Skeletal muscle cell (primary cell): ENCODE measurements at regions not wholly inside any gene's neighbourhood (a gene's known extent, or its start where the extent isn't known, plus 50 kb on each side); places are given as distances from the start of the nearest gene placed in this dataset.
"Not testable (repeated sequence)": the region's sequence is repeated elsewhere in the genome, so short reads cannot be mapped to it uniquely, and the experiment has no call there.

Experiments used
- DNase-seq: peaks from one replicate; pipeline ENCODE4 v3.0.0-alpha.2; 2010; ENCODE audit warnings: low read depth
- H3K4me3 ChIP-seq: 2 replicates; pipeline ENCODE4 v1.5.1; 2011; ENCODE audit warnings: low read depth, mild to moderate bottlenecking, control low read depth, low read length, moderate library complexity

DNA sequence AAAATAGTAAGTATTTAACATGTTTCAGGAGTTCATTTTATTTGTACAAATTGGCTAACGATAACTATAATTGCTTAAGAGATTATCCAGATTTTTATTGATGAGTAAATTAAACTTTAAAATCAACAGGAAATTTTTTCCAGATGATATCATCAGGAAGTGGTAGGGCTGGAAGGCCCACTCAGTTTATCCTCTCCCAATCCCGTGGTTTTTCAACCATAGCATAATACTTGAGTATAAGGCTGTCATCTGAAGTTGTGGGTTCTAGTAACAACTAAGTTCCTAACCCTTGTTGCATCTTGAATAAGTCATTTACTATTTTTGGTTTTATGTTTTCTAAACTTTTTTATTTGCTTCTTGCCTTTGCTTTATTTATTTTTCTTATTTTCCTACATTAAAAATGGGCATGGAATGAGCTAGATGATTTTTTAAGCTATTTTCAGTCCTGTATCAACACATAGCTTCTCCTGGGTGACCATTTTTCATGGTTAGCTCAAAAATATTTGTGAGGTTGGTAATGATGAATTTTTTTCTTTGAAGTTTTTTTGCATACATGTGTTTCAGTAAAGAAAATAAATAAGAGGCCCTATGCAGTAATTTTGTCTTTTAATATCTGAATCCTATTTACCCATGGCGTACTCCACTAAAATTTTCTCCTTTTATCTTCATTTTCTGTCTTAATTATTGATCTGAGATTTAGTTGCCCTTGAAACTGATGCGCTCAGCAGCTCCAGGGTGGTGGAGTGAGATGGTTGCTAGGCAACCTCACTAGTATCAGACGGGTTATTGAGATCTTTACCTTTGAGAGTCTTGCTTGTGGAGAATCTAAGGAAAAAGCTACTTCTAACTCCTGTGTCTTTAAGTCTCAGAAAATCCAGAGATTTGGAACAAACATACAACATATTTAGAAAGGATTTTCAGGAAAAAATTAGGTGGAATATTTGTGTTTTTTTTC is 452.0 kb upstream of the CCDC179 start:
- no peak overlapping the region for H3K4me3 ChIP-seq
- DNase-seq = no peak

GRCh38 chr11:23313001-23313400 is 452.7 kb upstream of the CCDC179 start:
- DNase-seq = no peak
- no peak overlapping the region for H3K4me3 ChIP-seq

DNA sequence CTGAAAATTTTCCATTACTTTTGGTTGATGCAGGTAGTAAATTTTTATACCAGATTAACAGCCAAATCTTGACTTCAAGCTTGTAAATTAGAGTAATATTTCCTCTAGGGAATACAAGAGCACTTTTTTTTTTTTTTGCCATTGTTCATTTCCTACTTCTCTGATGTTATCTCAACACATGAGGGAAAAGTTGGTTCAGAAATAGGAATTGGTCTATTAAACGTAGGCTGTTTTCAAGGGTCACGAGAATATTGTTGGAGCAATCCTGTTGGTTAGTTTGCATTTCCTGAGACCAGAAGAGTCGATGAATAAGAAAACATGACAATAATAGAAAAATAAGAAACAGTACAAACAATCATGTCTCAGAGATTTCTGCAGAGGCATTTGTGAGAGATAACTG is 453.9 kb upstream of the CCDC179 start:
- no peak for DNase-seq
- no peak overlapping the region for H3K4me3 ChIP-seq

DNA sequence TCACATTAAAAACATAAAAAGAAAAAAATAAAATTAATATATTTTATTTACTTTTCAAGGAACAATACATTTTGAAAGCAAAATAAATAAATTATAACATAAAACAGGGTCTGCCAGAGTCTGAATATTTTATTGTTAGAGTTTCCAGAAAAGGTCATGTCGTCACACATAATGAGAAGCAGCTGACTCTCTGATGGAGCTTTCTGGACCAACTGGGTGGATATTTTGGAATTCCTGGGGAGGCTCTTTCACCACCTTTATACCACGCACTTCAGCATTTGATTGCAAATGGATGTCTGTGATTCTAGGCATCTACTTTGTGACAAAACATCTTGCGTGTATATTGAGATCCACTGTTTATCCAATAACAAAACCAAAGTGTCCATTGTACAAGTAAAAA is 455.0 kb upstream of the CCDC179 start:
- H3K4me3 ChIP-seq = no peak overlapping the region
- DNase-seq = no peak

DNA sequence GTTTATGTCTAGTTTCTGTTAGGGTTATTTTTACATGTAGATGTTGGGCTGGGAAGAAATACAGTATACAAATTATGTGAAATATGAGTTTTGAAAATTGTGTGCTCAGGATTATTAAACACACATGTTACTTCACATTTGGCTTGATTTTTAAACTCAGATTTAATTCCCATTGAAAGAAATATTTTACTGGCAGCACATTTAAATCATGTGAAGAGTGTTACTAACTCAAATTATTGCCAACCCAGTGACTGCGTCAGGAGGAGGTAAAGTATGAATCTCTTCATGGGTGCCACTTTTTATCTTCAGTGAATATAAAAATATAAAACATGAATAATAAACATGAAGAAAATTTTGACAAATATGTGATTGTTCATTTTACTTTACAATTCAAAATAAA is 457.5 kb upstream of the CCDC179 start:
- no peak for DNase-seq
- no peak overlapping the region for H3K4me3 ChIP-seq

DNA sequence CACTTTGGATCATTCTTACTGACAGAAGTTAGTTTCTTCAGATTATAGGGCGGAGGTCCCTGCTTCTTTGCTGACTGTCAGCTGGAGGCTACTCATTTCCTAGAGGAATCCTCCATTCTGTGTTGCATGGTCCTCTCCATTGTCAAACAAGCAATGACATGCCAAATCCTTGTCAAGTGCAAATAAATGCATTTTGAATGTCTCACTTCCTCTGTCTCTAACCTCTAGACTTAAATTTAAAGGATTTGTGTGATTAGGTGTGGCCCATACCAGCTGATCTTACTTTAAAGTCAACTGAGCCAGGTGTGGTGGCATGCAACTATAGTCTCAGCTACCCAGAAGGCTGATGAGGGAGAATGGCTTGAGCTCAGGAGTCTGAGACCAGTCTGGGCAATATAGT is 458.4 kb upstream of the CCDC179 start:
- DNase-seq = no peak
- H3K4me3 ChIP-seq = no peak overlapping the region

- DNase-seq = no peak
- no peak overlapping the region for H3K4me3 ChIP-seq
Observed at GRCh38 chr11:23320131-23320530, 459.9 kb upstream of the CCDC179 start.

DNA sequence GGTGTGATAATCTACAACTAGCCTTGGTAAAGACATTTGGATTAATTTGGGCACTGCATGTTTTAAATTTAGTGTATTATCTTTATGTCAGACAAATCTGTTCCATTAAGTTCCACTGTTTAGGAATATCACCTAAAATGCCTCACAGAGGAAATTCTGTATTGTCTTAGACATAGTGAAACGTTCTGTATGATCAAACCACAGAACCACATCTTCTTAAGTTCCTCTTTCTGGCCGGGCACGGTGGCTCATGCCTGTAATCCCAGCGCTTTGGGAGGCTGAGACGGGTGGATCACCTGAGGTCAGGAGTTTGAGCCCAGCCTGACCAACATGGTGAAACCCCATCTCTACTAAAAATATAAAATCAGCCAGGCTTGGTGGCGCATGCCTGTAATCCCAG is 475.3 kb upstream of the CCDC179 start:
- DNase-seq, H3K4me3 ChIP-seq: not testable (repeated sequence)

GRCh38 chr11:23336961-23337360 is 476.7 kb upstream of the CCDC179 start:
- no peak overlapping the region for H3K4me3 ChIP-seq
- no peak for DNase-seq

- no peak for DNase-seq
Observed at GRCh38 chr11:23353611-23354010, 493.3 kb upstream of the CCDC179 start.

GRCh38 chr11:23359297-23359696 is 499.0 kb upstream of the CCDC179 start:
- peak; percentile 91 for DNase-seq
- no peak overlapping the region for H3K4me3 ChIP-seq

More at GRCh38 chr11:23353611-23354010, 493.3 kb upstream of the CCDC179 start:
- H3K4me3 ChIP-seq = no peak overlapping the region

DNA sequence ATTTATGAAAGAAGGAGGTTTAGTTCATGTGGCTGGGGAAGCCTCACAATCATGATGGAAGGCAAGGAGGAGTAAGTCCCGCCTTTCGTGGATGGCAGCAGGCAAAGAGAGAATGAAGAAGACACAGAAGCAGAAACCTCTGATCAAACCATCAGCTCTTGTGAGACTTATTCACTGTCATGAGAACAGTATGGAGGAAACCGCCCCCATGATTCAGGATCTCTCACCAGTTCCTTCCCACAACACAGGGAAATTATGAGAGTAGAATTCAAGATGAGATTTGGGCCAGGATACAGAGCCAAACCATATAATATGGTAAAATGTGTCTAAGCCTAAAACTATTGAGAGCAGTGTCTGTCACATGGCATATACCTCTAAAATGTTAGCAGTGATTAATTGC is 503.8 kb upstream of the CCDC179 start:
- DNase-seq = peak; percentile 2
- H3K4me3 ChIP-seq = no peak overlapping the region

DNA sequence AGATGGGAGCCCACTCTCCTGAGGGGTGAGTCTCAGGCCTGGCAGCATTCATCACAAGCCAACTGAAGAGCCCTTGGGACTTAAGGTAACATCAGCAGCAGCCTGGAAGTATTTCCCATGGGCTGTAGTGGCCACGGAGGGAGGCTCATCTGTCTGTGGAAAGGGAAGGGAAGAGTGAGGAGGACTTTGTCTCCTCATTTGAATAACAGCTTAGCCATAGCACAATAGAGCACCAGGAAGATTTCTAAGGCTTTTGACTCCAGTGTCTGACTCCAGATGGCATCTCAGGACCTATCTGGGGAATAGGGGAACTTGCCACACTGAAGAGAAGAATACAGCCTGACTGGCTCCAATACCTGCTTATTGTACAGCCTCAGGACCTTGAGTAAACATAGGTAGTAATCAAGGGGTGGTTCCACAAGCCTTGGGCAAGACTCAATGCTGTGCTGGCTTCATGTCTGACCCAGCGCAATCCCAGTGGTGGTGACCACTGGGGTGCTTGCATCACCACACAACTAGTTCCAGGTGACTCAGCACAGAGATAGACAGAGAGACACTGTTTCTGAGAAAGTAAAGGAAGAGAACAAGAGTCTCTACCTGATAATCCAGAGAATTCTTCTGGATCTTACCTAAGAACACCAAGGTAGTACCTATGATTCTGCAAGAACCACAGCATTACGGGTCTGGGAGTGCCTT is 510.5 kb upstream of the CCDC179 start:
- no peak overlapping the region for H3K4me3 ChIP-seq
- no peak for DNase-seq

GRCh38 chr11:23377909-23378308 is 517.6 kb upstream of the CCDC179 start:
- H3K4me3 ChIP-seq = no peak overlapping the region
- DNase-seq = no peak

DNA sequence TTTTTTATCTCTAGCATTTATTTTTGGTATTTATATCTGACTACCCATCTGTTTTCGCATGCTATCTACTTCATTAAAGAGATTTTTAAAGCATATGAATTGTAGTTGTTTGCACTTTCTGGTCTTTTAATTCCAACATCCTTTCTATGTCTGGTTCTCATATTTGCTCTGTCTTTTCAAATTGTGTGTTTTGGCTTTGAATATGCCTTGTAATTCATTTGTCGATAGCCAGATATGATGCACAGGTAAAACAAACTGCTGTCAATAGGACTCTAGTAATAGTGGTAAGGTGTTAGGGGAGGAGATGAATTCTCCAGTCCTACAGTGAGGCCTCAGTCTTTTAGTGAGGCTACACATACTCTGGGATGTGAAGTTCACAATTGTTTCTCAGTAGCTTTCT is 530.8 kb upstream of the CCDC179 start:
- H3K4me3 ChIP-seq = no peak overlapping the region
- no peak for DNase-seq

GRCh38 chr11:23398052-23398451 is 537.8 kb upstream of the CCDC179 start:
- DNase-seq = no peak
- no peak overlapping the region for H3K4me3 ChIP-seq

DNA sequence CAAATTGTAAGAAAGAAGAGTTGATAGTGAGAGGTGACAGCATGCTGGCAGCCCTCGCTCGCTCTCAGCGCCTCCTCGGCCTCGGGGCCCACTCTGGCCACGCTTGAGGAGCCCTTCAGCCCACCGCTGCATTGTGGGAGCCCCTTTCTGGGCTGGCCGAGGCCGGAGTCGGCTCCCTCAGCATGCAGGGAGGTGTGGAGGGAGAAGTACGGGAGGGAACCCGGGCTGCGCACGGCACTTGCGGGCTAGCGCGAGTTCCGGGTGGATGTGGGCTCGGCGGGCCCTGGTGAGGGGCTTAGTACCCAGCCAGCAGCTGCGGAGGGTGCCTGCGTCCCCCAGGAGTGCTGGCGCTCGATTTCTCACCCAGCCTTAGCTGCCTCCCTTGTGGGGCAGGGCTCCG is 539.7 kb upstream of the CCDC179 start:
- no peak for DNase-seq

GRCh38 chr11:23403210-23404185 is 543.2 kb upstream of the CCDC179 start:
- H3K4me3 ChIP-seq = no peak overlapping the region
- DNase-seq = no peak

More for the DNA sequence above, 539.7 kb upstream of the CCDC179 start:
- H3K4me3 ChIP-seq = no peak overlapping the region
